HG03469 (cell line): ENCODE measurements at regions not wholly inside any gene's neighbourhood (a gene's known extent, or its start where the extent isn't known, plus 50 kb on each side); places are given as distances from the start of the nearest gene placed in this dataset.
"Not testable (repeated sequence)": the region's sequence is repeated elsewhere in the genome, so short reads cannot be mapped to it uniquely, and the experiment has no call there.

ENCODE experiments used
- ATAC-seq: cut with Tn5 transposase; IDR thresholded peaks from one replicate; pipeline ENCODE4 v1.9.1; 2021; ENCODE audit warnings: mild to moderate bottlenecking, moderate library complexity, moderate number of reproducible peaks; ENCODE audit not compliant: unreplicated experiment

DNA sequence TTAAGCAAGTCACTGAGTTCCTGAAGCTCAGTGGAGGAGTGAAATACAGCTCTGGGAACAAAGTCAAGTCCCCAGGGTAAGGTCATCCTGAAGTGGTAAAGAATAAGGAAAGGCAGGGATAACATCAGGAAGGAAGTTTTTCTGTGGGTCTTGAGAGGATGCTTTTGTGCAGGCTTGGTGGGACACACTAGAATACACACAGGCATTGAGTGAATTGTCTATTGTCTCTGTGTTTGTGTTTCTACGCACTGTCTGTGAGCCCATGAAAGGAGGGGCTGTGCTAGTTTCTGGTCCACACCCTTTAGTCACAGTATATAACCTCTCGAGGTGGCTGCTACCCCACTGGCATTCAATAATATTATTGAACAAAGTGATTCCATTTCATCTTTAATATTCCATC, 95.8 kb upstream of the ABCB5 start:
- no peak for ATAC-seq

DNA sequence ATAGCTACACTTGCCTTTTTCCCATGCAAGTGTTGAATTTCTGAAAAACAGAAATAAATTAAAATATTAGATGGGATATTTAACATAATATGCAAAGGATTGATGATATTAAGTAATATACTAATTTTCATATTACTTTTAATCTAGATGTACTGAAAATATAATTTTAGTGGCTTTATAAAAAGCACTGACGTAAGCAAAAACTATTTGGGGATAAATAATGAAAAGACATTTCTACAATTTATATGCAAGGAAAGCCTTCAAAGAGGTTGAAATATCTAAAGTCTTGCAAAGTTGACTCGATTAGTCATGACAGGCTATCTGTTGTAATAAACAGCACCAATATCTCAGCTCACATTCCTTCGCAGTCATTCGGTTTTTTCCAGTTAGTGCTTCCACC, 94.9 kb upstream of the ABCB5 start:
- ATAC-seq: no peak

DNA sequence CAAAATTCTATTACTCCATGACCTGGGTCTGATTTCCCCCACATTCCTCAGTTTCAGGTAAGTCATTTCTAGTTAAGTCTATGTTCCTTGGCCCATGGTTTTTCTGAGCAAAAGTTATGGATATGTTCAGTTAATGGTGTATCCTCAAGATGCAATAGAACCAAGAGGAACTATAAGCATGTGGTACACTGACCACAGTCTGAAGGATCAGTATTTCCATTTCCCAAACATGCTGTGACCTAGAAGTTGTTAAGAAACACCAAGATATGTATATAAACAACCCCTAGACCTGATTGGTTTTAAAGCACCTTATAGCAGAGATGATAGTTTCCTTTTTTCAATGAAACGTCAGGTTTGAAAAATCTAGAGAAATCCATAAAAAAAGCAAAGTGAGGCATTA, 94.2 kb upstream of the ABCB5 start:
- no peak for ATAC-seq

DNA sequence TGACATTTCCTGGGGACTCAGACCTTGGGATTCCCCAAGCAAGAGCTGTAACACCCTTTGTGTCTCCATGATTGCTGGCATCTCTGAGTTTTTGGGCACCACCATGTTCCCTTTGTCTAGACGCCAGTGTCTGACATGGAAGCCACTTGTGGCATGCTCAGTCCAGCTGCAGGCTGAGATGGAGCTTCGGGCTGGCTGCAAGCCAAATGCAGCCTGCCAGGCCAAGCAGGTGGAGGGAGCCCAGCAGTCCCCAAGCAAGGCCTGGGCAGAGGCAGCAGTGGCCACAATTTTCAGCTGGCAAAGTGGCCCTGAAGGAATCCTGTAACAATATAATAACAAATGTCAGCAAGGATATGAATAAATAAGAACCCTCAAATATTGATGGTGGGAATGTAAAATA, 86.2 kb upstream of the ABCB5 start:
- ATAC-seq: no peak

DNA sequence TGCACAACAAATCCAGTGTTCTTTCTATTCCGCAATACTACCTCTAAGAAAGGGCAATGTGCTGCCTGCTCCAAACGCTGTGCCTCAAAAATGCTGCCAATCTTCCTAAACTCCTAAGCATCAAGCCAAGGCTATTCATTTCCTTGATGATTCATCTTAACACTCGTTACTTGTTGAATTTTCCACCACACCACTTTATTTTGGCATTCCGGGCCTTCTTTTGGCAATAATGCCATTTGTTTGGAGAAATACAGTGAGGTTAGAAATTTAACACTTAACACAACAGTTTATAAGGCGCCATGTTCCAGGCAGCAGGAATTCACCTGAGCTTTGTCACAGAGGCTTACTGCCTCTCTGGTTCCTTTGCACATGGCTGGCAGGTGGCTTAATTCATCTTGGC, 82.6 kb upstream of the ABCB5 start:
- ATAC-seq: no peak

DNA sequence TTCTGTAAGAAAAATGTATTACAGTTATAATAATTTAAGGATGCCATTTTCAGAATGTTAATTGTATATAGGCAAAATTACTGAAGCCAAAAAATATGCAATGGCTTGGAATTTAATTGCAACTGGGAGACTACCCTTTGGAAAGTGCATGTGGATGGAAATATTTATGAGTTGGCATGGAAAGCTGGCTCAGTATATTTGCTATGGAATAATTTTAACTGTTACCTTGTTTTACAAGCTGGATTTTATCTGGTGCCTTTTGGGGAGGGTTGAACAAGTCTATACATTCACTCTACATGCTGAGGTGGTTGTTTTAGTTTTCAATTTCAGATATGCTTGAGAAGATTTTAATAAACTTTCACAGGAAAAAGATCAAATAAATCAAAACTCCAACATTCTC, 80.9 kb upstream of the ABCB5 start:
- ATAC-seq: no peak

DNA sequence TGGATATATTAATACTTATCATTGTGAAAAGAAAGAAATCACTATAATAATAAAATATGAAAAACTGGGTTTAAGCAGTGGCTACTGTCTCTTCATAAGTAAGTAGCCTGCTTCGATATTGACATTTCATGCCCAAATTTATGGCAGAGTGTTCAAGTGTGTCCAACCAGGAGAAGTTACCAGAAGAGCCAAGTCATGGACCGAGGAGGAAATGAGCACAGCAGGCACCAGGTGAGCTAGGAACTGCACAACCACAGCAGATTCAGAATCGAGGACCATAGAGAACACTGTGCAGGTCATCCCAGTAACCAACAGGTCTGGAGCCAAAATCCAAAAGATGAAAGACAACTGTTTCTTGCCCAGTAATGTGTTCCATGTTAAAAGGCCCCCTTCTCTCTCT, 79.9 kb upstream of the ABCB5 start:
- no peak for ATAC-seq

DNA sequence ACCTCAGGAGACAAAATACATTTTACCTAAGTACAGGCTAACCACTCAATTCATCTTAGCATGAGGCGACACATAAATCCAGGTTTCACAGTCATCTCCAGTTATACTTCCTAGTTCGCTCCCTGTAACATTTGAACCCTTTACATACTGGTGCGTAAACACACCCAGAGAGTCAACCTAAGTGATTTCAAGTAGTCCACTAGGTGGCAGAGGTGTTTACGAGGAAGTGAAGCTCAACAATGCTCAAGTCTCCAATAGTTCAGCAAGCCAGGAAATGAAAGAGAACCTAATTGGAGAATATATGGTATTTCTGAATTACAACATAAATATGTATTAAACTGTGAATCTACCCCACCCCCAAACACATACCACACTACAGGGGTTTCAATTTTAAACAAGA, 76.3 kb upstream of the ABCB5 start:
- ATAC-seq: no peak

DNA sequence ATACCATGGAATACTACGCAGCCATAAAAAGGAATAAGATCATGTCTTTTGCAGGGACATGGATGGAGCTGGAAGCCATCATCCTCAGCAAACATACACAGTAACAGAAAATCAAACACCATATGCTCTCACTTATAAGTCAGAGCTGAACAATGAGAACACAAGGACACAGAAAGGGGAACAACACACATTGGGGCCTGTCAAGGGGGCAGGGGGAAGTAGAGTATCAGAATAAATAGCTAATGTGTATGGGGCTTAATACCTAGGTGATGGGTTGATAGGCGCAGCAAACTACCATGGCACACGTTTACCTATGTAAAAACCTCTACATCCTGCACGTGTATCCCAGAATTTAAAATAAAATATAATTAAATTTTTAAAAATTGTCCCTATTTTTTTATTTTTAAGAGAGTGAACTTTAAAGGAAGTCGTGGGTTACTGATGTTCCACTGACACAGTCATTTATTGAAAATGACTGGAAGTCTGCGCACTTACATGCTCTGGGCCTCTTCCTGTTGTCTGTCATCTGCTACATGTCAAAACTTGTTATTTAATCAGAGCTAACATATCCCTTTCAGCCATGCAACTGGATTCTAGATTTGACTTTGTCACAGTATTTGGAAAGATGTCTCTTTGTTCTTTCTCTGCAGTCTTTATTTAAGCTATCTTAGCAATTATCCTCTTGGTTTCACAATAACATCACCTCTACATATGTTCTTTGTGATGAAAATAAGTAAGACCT, 73.7 kb upstream of the ABCB5 start:
- ATAC-seq: peak; percentile 64

DNA sequence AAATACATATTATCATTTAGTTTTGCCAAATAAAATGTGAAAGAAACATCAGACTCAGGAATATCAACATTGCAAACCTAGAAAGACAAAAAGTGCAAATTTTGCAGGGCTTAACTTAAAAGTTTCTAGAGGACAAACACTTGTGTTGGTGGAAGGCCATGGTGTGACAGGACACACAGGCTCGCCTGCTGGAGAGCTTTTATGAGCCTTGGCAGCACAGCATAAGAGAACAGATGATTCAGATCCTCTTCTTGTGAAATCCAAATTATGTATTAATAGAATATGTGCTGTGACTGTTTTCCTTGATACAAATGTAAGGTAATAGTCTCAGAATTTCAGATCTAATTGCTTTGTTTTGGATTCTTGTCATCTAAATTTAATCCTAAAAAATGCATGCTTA, 72.9 kb upstream of the ABCB5 start:
- no peak for ATAC-seq

DNA sequence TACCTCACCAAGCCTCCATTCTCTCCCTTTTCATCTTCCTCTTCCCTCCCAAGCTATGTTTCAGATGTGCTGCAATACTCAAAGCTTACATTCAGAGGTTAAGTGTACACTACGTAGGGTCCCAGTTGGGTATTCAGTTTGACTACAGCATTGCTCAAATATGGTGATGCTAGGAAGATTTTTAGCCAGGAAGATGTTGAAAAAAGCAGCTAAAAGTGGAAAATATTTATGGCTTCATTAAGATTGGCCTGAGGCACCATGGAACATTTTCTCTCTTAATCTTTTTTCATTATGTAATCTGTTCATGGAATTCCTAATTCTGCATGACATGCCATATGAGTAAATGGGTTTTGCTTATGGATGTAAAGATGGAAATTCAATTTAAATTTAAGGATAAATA, 72.0 kb upstream of the ABCB5 start:
- no peak for ATAC-seq

DNA sequence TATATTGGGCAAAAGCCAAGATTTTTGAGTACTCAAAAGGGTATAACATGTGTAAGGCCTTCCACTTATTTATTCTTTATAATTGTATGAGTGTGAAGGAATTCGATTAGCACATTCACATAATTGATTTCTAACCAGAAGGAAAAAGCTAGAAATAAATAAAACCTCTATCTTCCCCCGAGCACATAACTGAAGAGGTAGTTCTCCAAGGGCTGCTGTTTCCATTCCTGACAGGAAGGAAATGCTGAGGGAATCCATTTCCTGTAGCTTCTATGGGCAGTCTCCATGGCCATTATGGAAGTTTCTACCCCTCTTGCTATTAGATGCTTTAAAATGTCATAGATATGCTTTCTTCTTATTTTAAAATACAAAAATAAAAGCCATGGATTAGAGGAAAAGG, 70.5 kb upstream of the ABCB5 start:
- no peak for ATAC-seq

DNA sequence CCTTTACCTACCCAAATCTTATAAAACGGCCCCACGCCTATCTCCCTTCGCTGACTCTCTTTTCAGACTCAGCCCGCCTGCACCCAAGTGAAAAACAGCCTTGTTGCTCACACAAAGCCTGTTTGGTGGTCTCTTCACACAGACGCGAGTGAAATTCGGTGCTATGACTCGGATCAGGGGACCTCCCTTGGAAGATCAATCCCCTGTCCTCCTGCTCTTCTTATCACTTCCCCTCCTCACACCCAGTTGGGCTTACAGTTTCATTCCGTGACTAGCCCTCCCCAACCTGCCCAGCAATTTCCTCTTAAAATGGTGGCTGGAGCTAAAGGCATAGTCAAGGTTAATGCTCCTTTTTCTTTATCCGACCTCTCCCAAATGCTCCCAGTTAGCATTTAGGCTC, 68.5 kb upstream of the ABCB5 start:
- not testable (repeated sequence) for ATAC-seq

DNA sequence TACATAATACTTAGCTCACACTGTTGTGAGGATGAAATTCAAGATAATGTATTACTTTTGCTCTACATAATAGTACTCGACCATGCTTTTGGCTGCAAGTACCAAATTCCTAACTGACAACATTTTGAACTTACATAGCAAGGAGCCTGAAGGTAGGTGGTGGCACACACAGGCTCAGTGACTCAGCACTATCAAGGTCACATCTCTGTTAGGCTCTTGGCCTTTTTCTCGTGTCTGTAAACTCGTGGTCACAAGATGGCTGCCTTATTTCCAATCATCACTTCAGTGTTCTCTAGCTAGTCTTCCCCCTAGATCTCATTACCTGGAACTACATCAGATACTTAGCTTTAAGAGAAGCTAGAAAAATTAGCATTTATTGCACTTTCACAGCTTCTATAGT, 61.4 kb upstream of the ABCB5 start:
- ATAC-seq: no peak

DNA sequence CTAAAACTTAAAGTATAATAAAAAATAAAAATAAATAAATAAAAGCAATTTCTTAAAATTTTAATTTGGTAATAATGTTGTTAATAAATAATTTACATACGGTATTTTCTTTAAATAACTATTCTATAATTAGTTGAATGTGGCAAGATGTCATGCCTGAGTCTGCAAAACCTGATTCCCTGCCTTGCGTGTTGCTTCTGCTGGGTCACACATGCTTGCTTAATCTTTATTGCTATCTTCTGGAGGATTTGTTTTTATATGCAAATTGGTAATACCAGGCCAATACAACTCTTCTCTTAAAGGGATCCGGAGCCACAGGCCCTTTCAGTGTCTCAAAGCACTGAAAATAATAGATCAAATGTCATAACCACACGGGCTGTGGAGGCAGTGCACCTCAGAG, 59.4 kb upstream of the ABCB5 start:
- ATAC-seq: no peak

DNA sequence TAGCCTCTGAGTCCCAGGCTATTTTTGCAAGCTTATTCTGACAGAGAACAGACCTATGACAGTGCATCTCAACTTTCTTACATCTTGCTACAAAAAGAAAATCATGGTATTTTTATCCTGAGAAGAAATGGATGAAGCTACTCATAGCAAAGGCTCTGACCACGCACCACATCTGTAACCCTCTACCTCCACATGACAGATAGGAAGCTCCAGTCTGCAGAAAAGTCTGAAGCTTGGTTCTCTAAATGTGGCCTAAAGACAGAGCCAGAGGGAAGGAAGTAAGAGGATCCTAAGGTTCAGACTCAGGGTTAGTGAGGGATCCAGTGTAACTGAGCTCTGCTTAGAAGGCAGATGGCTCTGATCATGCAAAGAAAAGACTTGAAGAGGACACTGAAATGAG, 58.4 kb upstream of the ABCB5 start:
- ATAC-seq: no peak

DNA sequence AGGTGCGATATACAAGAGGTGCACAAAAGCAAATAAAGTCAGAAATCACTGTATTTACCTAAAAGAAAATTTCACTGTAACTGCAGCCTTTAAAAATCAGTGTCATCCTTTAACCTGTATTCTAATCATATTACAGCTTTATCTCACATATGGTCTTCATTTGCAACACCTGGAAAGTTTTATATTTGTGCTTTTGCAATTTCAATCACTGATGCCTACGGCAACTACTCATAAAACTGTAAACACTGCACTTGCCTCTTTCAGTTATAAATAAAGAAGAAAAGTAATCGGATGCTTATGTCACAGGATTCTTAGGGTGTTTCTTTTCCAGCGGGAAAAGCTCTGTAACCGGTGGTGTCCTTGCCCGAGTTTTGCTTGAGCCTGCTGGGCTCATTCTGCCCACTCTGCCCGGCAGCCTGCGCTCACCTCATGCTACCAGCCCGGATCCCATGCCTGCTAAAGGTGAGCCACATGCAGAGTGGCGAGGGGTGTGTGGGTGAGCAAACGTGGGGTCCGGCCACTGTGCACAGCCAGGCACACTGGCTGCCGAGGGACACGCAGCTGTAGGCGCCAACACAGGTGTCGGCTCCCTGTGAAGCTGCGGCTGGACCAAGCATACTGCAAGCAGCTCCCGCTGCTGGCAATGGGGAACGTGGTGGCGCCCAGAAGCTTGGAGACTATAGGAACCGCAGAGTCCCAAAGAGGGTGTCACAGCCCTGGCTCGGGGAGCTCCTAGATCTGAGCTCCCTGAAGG, 56.3 kb upstream of the ABCB5 start:
- no peak for ATAC-seq

DNA sequence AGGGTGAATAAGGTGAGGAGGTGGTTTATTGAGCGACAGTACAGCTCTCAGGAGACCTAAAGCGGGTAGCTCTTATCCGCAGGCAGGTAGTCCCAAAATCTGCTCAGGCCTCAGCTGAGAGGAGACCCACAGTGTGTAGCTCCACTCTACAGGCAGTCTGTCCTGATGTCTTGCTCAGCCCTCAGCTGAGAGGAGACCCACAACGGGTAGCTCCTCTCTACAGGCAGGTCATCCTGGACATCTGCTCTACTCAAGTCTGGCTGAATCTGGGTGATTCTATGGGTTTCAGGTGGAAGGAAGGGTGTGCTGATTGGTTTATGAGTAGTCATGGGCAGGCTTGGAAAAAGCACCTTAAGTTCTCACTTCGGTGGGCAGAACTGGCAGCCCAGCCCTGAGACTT, 55.6 kb upstream of the ABCB5 start:
- no peak for ATAC-seq

DNA sequence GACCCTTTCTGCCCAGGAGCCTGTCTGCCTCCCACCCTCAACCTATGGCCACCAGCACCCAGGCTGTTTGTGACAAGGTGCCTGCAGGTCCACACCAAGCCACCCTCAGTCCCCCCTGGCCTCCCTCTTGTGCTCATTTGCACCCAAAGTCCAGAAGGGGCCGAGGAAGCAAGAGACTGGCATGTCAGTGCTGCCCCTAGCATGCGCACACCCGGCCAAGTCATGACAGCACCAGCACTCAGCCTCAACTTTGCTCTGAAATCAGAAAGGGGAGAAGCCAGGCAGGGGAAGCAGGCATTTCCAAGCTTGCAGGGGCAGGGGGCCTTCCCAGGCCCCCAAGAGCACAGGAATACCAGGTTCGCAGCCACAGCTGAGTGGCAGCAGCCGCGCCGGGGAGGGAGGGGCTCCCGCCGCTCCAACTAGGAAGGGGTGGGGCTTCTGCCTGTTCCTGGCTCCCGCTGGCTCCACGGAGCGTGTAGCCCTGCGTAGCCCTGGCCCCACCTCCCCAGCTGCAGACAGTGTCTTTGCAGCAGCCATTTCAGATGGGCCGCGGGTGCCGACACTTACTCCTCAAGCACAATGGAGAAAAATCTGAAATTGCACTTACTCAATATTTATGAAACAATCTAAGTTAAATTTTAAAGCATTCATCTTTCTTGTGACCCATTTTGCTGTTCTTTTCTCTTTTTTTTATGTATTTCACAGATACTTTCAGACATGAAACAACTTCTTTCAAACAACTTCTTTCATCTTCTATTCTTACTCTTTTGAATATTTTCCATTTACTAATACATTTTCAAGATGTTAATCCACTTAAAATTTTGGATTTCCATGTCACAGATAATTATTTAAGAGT, 54.9 kb upstream of the ABCB5 start:
- no peak for ATAC-seq

DNA sequence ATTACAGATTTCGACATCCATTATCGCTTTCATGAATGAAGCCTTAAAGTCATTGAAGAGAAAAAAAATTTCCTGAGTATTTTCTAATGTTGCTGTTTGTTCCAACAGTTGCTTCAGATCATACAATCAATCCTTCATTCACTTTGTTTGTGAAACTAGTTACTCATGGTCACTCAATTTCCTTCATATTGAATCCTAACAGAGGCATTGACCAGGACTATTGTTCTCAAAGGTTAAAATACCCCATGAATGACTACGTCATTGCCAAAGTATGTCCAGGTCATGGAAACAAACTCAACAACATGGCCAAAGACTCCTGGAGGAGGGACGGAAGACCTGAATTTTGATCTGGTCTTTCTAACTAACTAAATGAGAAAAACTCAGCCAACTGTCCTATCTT, 54.0 kb upstream of the ABCB5 start:
- no peak for ATAC-seq

DNA sequence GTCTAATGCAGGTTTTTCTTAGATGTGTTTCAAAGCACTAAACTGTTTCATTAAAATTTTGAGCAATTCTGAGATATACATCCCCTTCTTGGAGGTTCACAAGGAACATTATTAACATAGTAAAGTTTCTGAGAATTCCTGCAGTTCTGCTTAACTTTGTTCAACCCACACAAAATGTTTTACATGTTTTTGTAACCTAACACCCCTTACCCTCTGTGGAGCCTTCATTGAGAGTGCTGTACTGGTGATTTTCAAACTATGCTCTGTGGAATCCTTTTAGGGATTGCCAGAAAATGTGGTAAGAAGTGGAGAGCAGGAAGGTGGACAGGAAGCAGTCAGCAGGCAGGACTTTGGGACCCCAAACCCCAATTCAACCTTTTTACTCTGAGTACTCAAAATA, 53.6 kb upstream of the ABCB5 start:
- no peak for ATAC-seq

DNA sequence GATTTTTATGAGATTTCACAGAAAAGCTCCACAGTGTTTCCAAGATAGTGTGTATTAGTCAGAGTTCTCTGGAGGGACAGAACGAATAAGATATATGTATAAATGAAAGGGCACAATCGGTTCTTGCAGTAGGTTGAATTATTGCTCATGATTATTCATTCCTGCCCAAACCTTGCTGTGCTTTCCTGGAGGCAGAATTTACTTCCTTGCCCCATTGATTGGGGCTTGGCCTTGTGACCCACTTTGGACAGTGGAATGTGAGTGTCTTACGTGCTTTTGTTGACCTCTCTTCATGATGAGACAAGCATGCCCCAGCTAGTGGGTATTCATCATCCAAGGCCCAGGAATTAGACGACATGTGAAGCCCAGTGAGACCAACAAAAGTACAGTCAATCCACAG, 53.0 kb upstream of the ABCB5 start:
- ATAC-seq: no peak
